A673 (cell line): ENCODE measurements at regions not wholly inside any gene's neighbourhood (a gene's known extent, or its start where the extent isn't known, plus 50 kb on each side); places are given as distances from the start of the nearest gene placed in this dataset.

Experiments
- BruUV-seq: library from RNA; stranded (reverse); fragments of 400-500 nt; replicated peaks from 2 replicates; lab custom pipeline; 2021; lab: Mats Ljungman, UMichigan
- CTCF ChIA-PET: fragments of 300-600 bp; sonication (Branson Sonifier 250); formaldehyde crosslinking; loops from one replicate; lab custom pipeline; 2022; ENCODE audit warnings: antibody characterized with exemption; lab: Charles Lee
- POLR2A ChIA-PET: fragments of 300-600 bp; sonication (Branson Sonifier 250); formaldehyde crosslinking; loops from one replicate; lab custom pipeline; 2022; ENCODE audit warnings: antibody characterized with exemption; ENCODE audit not compliant: low non-redundant PET; lab: Charles Lee
- DNase-seq: peaks from one replicate; pipeline ENCODE4 v3.0.0-alpha.2; 2015; ENCODE audit warnings: low spot score
- H3K27ac ChIP-seq: fragments of 200-600 bp; sonication (generic); 2 replicates; pipeline ENCODE4 v1.5.1; 2016; ENCODE audit warnings: mixed run types, low read depth, mild to moderate bottlenecking, mixed read lengths, antibody characterized with exemption, low read length; ENCODE audit not compliant: poor library complexity, severe bottlenecking
- H3K27me3 ChIP-seq: fragments of 200-600 bp; sonication (generic); replicated peaks from 2 replicates; pipeline ENCODE4 v1.6.1; 2017; ENCODE audit warnings: mixed run types, low read depth, mild to moderate bottlenecking, mixed read lengths, antibody characterized with exemption, low read length; ENCODE audit not compliant: insufficient read depth, poor library complexity
- H3K36me3 ChIP-seq: fragments of 200-600 bp; sonication (generic); 2 replicates; pipeline ENCODE4 v1.6.1; 2016; ENCODE audit warnings: mixed run types, mild to moderate bottlenecking, mixed read lengths, antibody characterized with exemption, low read length; ENCODE audit not compliant: insufficient read depth, poor library complexity, severe bottlenecking
- H3K4me1 ChIP-seq: fragments of 200-600 bp; sonication (generic); 2 replicates; pipeline ENCODE4 v1.6.1; 2017; ENCODE audit warnings: mixed run types, mild to moderate bottlenecking, mixed read lengths, antibody characterized with exemption, low read length; ENCODE audit not compliant: insufficient read depth, poor library complexity, severe bottlenecking
- H3K4me3 ChIP-seq: fragments of 200-600 bp; sonication (generic); 2 replicates; pipeline ENCODE4 v1.5.1; 2016; ENCODE audit warnings: low read depth, mixed run types, mild to moderate bottlenecking, mixed read lengths, low read length; ENCODE audit not compliant: poor library complexity, severe bottlenecking
- H3K9me3 ChIP-seq: fragments of 200-600 bp; sonication (generic); 2 replicates; pipeline ENCODE4 v1.6.1; 2016; ENCODE audit warnings: mixed run types, low read depth, mild to moderate bottlenecking, mixed read lengths, antibody characterized with exemption, low read length; ENCODE audit not compliant: poor library complexity, severe bottlenecking
- EZH2 ChIP-seq: fragments of 200-600 bp; sonication (generic); IDR thresholded peaks from 2 replicates; pipeline ENCODE4 v1.6.1; 2017; ENCODE audit warnings: borderline replicate concordance, low read depth, mild to moderate bottlenecking, mixed read lengths, antibody characterized with exemption, low read length; ENCODE audit not compliant: poor library complexity, severe bottlenecking
- intact Hi-C: fragments of 100-400 bp; cut with micrococcal nuclease; formaldehyde crosslinking; loops from one replicate; pipeline ENCODE4 v1.10.0; 2022; ENCODE audit not compliant: unreplicated experiment
- TF ChIP-seq, protein P1 (sequence below): fragments of 300-800, 200-600 bp; sonication (generic); conservative IDR thresholded peaks from 2 replicates; pipeline ENCODE4 v1.5.1; 2017; ENCODE audit warnings: low read depth, mild to moderate bottlenecking, antibody characterized with exemption, low read length, moderate library complexity, mixed read lengths

DNA sequence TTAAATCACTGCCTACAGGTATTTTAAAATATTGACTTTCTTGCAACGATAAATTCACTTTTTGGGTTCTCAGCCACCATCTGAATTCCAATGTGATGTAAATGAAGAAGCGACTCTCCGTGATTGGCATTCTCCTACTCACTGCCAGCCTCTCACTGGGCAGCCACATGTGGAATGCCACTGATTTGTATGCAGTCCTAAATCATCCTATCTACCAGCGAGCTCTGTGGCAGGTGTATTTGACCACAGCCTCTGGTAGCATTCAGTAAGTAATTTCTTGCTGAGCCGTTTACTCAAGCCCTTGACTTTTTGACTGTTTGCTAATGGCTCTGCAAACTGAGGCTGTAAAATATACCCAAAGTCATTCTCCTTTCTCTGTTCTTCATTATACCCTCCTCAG lies 559.0 kb upstream of the SLC10A2 start:
- Histone ChIP-seq H3K27ac (no peak overlapping the region), H3K9me3 (no peaks in the 10 kb centered on the region), H3K4me3 (no peak overlapping the region), H3K27me3 (no peaks in the 10 kb centered on the region), H3K36me3 (no peaks in the 10 kb centered on the region), H3K4me1 (no peaks in the 10 kb centered on the region)
- BruUV-seq: no TSS peak
- POLR2A ChIA-PET: no interaction called here
- intact Hi-C loops: no loop called here
- no peak for DNase-seq
- CTCF ChIA-PET: no interaction called here
- TF ChIP-seq EZH2: no peak
- TF ChIP-seq, protein P1, sequence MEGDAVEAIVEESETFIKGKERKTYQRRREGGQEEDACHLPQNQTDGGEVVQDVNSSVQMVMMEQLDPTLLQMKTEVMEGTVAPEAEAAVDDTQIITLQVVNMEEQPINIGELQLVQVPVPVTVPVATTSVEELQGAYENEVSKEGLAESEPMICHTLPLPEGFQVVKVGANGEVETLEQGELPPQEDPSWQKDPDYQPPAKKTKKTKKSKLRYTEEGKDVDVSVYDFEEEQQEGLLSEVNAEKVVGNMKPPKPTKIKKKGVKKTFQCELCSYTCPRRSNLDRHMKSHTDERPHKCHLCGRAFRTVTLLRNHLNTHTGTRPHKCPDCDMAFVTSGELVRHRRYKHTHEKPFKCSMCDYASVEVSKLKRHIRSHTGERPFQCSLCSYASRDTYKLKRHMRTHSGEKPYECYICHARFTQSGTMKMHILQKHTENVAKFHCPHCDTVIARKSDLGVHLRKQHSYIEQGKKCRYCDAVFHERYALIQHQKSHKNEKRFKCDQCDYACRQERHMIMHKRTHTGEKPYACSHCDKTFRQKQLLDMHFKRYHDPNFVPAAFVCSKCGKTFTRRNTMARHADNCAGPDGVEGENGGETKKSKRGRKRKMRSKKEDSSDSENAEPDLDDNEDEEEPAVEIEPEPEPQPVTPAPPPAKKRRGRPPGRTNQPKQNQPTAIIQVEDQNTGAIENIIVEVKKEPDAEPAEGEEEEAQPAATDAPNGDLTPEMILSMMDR: no peak

DNA sequence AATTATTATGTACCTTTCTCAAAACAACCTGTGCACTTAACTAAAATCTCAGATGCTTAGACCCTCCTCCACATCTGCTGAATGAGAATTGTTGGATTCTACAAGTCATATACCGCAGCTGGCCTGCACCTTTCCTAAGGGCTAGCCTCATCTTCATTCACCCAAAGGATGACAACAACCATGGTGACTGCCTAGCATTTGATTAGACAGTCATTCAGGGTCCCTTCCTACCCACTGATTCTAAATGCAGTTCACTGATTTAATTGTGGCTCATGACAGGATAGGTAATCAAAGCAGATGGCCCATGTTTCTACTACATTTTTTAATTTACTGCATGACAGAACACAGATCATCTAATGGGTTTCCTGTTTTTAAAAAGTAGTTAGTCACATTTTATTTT lies 551.9 kb upstream of the SLC10A2 start:
- Histone ChIP-seq H3K4me3 (no peak overlapping the region), H3K27me3 (peaks cover 4% of the 10 kb centered on the region), H3K36me3 (no peaks in the 10 kb centered on the region), H3K4me1 (no peaks in the 10 kb centered on the region), H3K9me3 (no peaks in the 10 kb centered on the region), H3K27ac (no peak overlapping the region)
- CTCF ChIA-PET: no interaction called here
- intact Hi-C loops: no loop called here
- TF ChIP-seq EZH2: no peak
- TF ChIP-seq, protein P1: no peak
- POLR2A ChIA-PET: no interaction called here
- no peak for DNase-seq
- BruUV-seq: no TSS peak

DNA sequence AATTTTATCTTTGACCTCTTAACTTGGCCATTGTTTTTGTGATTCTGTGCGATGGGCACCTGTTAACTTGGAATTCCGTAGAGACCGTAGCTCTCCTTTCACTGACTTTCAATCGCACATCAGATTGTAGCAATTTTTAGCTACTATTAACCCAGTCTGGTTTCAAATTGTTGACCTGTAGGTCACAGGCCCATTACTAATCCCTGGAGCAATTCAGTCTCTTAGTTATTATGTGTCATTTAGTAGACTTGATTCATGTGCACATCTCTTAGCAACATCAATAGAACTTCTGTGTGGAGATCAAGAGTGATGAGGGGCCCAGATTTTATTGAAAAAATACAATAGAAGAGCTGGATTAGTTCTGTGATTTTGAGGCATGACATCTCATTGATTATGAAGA lies 549.6 kb upstream of the SLC10A2 start:
- Histone ChIP-seq H3K4me1 (no peaks in the 10 kb centered on the region), H3K9me3 (no peaks in the 10 kb centered on the region), H3K27ac (no peak overlapping the region), H3K36me3 (no peaks in the 10 kb centered on the region), H3K27me3 (peaks cover 14% of the 10 kb centered on the region), H3K4me3 (no peak overlapping the region)
- DNase-seq: no peak
- intact Hi-C loops: no loop called here
- BruUV-seq: no TSS peak
- ChIA-PET POLR2A (no interaction called here), CTCF (no interaction called here)
- TF ChIP-seq, protein P1: no peak
- TF ChIP-seq EZH2: no peak
